ENCODE measurements at regions not wholly inside any gene's neighbourhood (a gene's known extent, or its start where the extent isn't known, plus 50 kb on each side); places are given as distances from the start of the nearest gene placed in this dataset.

GRCh38 chr2:21253311-21254027, 129.7 kb downstream of the TDRD15 start:
- DNase-seq (ENCODE audit: low read depth): no peak

- DNase-seq (ENCODE audit: low read depth): no peak
These were observed 130.6 kb downstream of the TDRD15 start for GRCh38 chr2:21254170-21254965.

GRCh38 chr2:21256006-21256405, 132.2 kb downstream of the TDRD15 start:
- DNase-seq (ENCODE audit: low read depth): peak; percentile 26

- DNase-seq (ENCODE audit: low read depth): no peak
These were observed 133.9 kb downstream of the TDRD15 start for GRCh38 chr2:21257621-21258020.

GRCh38 chr2:21258082-21258481, 134.3 kb downstream of the TDRD15 start:
- no peak for DNase-seq (ENCODE audit: low read depth)

- DNase-seq (ENCODE audit: low read depth): no peak
These were observed 136.5 kb downstream of the TDRD15 start for GRCh38 chr2:21260311-21260710.

GRCh38 chr2:21261591-21261990, 137.8 kb downstream of the TDRD15 start:
- DNase-seq (ENCODE audit: low read depth): no peak

GRCh38 chr2:21262426-21262940, 138.7 kb downstream of the TDRD15 start:
- no peak for DNase-seq (ENCODE audit: low read depth)

- no peak for DNase-seq (ENCODE audit: low read depth)
These were observed 139.9 kb downstream of the TDRD15 start for GRCh38 chr2:21263622-21264021.

GRCh38 chr2:21265752-21266151, 142.0 kb downstream of the TDRD15 start:
- no peak for DNase-seq (ENCODE audit: low read depth)

GRCh38 chr2:21267232-21267835, 143.6 kb downstream of the TDRD15 start:
- DNase-seq (ENCODE audit: low read depth): no peak

GRCh38 chr2:21268197-21268877, 144.6 kb downstream of the TDRD15 start:
- peak; percentile 4 for DNase-seq (ENCODE audit: low read depth)

- no peak for DNase-seq (ENCODE audit: low read depth)
These were observed 145.1 kb downstream of the TDRD15 start for GRCh38 chr2:21268878-21269224.

- no peak for DNase-seq (ENCODE audit: low read depth)
These were observed 145.6 kb downstream of the TDRD15 start for GRCh38 chr2:21269382-21269781.

- DNase-seq (ENCODE audit: low read depth): no peak
These were observed 146.3 kb downstream of the TDRD15 start for GRCh38 chr2:21270083-21270491.

GRCh38 chr2:21270708-21271122, 146.9 kb downstream of the TDRD15 start:
- no peak for DNase-seq (ENCODE audit: low read depth)

- no peak for DNase-seq (ENCODE audit: low read depth)
These were observed 152.4 kb downstream of the TDRD15 start for GRCh38 chr2:21276163-21276562.

- no peak for DNase-seq (ENCODE audit: low read depth)
These were observed 153.6 kb downstream of the TDRD15 start for GRCh38 chr2:21277068-21278056.

- no peak for DNase-seq (ENCODE audit: low read depth)
These were observed 155.8 kb downstream of the TDRD15 start for GRCh38 chr2:21279525-21279924.

GRCh38 chr2:21280793-21281192, 157.0 kb downstream of the TDRD15 start:
- no peak for DNase-seq (ENCODE audit: low read depth)

GRCh38 chr2:21281384-21281783, 157.6 kb downstream of the TDRD15 start:
- no peak for DNase-seq (ENCODE audit: low read depth)
